ENCODE measurements at regions not wholly inside any gene's neighbourhood (a gene's known extent, or its start where the extent isn't known, plus 50 kb on each side); places are given as distances from the start of the nearest gene placed in this dataset.

- Mint-ChIP-seq H3K36me3 (ENCODE audit: low read depth) (no peaks in the 10 kb centered on the region), H3K27ac (no peak overlapping the region), H3K27me3 (no peaks in the 10 kb centered on the region), H3K4me3 (no peak overlapping the region), H3K9me3 (no peaks in the 10 kb centered on the region), H3K4me1 (no peaks in the 10 kb centered on the region)
- no peak for DNase-seq
- ChIA-PET CTCF (no interaction called here), POLR2A (no interaction called here)
Measured at GRCh38 chr7:20561466-20561865, 54.0 kb upstream of the ABCB5 start.

GRCh38 chr7:20561908-20562307 is 53.6 kb upstream of the ABCB5 start:
- no peak overlapping the region for H3K27ac Mint-ChIP-seq
- H3K4me3 Mint-ChIP-seq: no peak overlapping the region
- no peaks in the 10 kb centered on the region for H3K36me3 Mint-ChIP-seq (ENCODE audit: low read depth)
- no peaks in the 10 kb centered on the region for H3K9me3 Mint-ChIP-seq
- no peaks in the 10 kb centered on the region for H3K27me3 Mint-ChIP-seq
- POLR2A ChIA-PET: no interaction called here
- no peak for DNase-seq
- CTCF ChIA-PET: no interaction called here
- no peaks in the 10 kb centered on the region for H3K4me1 Mint-ChIP-seq

GRCh38 chr7:20562461-20562860 is 53.0 kb upstream of the ABCB5 start:
- ChIA-PET CTCF (no interaction called here), POLR2A (no interaction called here)
- H3K4me1 Mint-ChIP-seq: no peaks in the 10 kb centered on the region
- H3K4me3 Mint-ChIP-seq: no peak overlapping the region
- no peaks in the 10 kb centered on the region for H3K27me3 Mint-ChIP-seq
- H3K9me3 Mint-ChIP-seq: peaks cover 2% of the 10 kb centered on the region
- no peaks in the 10 kb centered on the region for H3K36me3 Mint-ChIP-seq (ENCODE audit: low read depth)
- no peak for DNase-seq
- H3K27ac Mint-ChIP-seq: no peak overlapping the region

Measured in activated CD4-positive, alpha-beta T cell treated with anti-CD3 and anti-CD28 coated beads, Interleukin-2, amount 10 ng/mL, durations not matched to agents 7 days and 5 days (primary cell).